Glutamatergic neuron (in vitro differentiated cells): ENCODE measurements at regions not wholly inside any gene's neighbourhood (a gene's known extent, or its start where the extent isn't known, plus 50 kb on each side); places are given as distances from the start of the nearest gene placed in this dataset.

ENCODE experiments used
- DNase-seq: peaks from one replicate; pipeline ENCODE4 v3.0.0; 2022
- H3K27ac Mint-ChIP-seq: one replicate; pipeline ENCODE4 v1.8.0; 2020; ENCODE audit warnings: mild to moderate bottlenecking, mixed read lengths, inconsistent platforms; ENCODE audit not compliant: unreplicated experiment
- H3K27me3 Mint-ChIP-seq: one replicate; pipeline ENCODE4 v1.8.0; 2020; ENCODE audit warnings: mild to moderate bottlenecking, moderate library complexity, mixed read lengths, inconsistent platforms; ENCODE audit not compliant: unreplicated experiment
- H3K36me3 Mint-ChIP-seq: one replicate; pipeline ENCODE4 v1.8.0; 2020; ENCODE audit warnings: mild to moderate bottlenecking, mixed read lengths, inconsistent platforms; ENCODE audit not compliant: unreplicated experiment
- H3K4me1 Mint-ChIP-seq: one replicate; pipeline ENCODE4 v1.8.0; 2020; ENCODE audit warnings: mild to moderate bottlenecking, low read depth, mixed read lengths, inconsistent platforms; ENCODE audit not compliant: unreplicated experiment
- H3K4me3 Mint-ChIP-seq: one replicate; pipeline ENCODE4 v1.8.0; 2020; ENCODE audit warnings: mild to moderate bottlenecking, mixed read lengths, inconsistent platforms; ENCODE audit not compliant: unreplicated experiment
- H3K9me3 Mint-ChIP-seq: one replicate; pipeline ENCODE4 v1.8.0; 2020; ENCODE audit warnings: mild to moderate bottlenecking, moderate library complexity, mixed read lengths, inconsistent platforms; ENCODE audit not compliant: unreplicated experiment
- TF ChIP-seq, protein P1 (sequence below): fragments of 200-600 bp; sonication (generic); IDR thresholded peaks from one replicate; pipeline ENCODE4 v1.5.0; 2021; ENCODE audit not compliant: partially characterized antibody, unreplicated experiment

DNA sequence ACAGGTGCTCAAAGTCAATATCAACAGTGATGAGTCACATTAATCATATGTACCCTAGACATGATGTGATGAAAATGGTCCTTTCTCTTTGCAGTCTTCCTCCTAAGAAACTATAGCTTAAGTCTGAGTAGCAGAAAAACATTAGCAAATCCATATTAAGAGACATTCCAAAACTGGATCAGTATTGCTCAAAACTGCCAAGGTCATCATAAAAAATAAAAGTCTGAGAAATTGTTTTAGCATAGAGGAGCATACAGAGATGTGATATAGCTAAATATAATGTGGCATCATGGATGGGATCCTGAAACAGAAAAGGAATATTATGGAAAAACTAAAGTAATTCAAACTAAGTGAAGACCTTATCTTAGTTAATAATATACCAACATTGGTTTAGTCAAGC lies 1316.1 kb downstream of the SUCLG1 start:
- TF ChIP-seq, protein P1, sequence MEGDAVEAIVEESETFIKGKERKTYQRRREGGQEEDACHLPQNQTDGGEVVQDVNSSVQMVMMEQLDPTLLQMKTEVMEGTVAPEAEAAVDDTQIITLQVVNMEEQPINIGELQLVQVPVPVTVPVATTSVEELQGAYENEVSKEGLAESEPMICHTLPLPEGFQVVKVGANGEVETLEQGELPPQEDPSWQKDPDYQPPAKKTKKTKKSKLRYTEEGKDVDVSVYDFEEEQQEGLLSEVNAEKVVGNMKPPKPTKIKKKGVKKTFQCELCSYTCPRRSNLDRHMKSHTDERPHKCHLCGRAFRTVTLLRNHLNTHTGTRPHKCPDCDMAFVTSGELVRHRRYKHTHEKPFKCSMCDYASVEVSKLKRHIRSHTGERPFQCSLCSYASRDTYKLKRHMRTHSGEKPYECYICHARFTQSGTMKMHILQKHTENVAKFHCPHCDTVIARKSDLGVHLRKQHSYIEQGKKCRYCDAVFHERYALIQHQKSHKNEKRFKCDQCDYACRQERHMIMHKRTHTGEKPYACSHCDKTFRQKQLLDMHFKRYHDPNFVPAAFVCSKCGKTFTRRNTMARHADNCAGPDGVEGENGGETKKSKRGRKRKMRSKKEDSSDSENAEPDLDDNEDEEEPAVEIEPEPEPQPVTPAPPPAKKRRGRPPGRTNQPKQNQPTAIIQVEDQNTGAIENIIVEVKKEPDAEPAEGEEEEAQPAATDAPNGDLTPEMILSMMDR: no peak
- no peak for DNase-seq
- H3K36me3 Mint-ChIP-seq: no peaks in the 10 kb centered on the region
- H3K9me3 Mint-ChIP-seq: no peaks in the 10 kb centered on the region
- no peaks in the 10 kb centered on the region for H3K27me3 Mint-ChIP-seq
- no peak overlapping the region for H3K27ac Mint-ChIP-seq
- no peak overlapping the region for H3K4me3 Mint-ChIP-seq
- no peaks in the 10 kb centered on the region for H3K4me1 Mint-ChIP-seq

DNA sequence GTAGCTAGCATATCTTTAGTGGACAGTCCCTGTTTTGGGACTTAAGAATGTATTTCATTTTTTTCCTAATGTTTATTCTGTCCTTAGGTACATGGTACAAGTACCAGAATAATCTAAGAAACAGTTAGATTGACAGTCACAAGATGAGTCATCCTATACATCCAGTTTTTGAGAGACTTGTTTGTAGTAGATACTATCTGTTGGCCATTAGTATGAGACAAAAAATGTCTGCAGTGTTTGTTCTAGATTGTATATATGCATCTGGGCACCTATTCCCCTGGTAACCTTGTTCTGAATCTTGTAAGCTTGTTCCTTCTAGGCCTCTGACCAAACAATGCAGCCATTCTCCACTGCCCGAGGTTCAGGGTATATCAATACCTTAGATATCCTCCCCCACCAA lies 1343.5 kb downstream of the SUCLG1 start:
- no peak overlapping the region for H3K27ac Mint-ChIP-seq
- H3K4me3 Mint-ChIP-seq: no peak overlapping the region
- TF ChIP-seq, protein P1: no peak
- no peaks in the 10 kb centered on the region for H3K27me3 Mint-ChIP-seq
- no peak for DNase-seq
- no peaks in the 10 kb centered on the region for H3K4me1 Mint-ChIP-seq
- H3K9me3 Mint-ChIP-seq: no peaks in the 10 kb centered on the region
- no peaks in the 10 kb centered on the region for H3K36me3 Mint-ChIP-seq

DNA sequence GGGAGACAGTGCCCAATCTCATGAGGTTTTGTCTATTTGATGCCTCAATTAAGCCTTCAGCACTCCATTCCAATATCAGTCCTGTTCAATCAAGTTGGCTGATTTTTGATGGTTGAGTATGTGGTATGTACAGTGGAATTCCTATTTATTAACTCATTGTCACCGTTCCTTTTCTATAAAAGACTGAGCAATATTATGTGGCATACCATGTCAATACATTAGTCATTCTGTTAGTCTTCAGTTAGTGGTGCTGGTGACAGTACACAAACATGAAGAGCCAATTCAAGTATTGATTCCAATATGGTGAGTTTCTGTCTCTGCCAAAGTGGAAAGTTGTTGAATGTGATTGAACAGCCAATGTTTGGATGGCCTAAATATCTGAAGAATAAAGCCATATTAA lies 1343.9 kb downstream of the SUCLG1 start:
- TF ChIP-seq, protein P1: no peak
- no peaks in the 10 kb centered on the region for H3K4me1 Mint-ChIP-seq
- H3K27me3 Mint-ChIP-seq: no peaks in the 10 kb centered on the region
- no peaks in the 10 kb centered on the region for H3K9me3 Mint-ChIP-seq
- no peaks in the 10 kb centered on the region for H3K36me3 Mint-ChIP-seq
- H3K27ac Mint-ChIP-seq: no peak overlapping the region
- no peak for DNase-seq
- H3K4me3 Mint-ChIP-seq: no peak overlapping the region

DNA sequence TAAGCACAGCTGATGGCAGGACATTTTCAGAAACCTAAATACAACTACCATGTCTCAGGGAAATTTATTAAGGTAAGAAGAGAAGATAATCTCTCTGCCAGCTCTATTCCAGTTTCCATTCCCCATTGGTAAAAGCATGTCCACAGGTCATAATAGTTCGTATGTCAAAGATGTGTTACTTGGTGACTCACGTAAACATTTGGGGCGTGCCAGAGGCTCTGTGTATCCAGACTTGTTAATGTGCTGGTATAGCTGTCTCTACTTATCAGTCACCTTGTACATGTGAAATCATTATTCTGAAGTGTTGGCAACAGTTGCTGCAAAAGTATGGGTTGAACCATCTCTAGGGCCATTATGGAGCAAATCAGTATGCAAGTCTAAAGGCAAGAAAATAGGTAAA lies 1345.1 kb downstream of the SUCLG1 start:
- DNase-seq: no peak
- peaks cover 3% of the 10 kb centered on the region for H3K9me3 Mint-ChIP-seq
- H3K27me3 Mint-ChIP-seq: no peaks in the 10 kb centered on the region
- TF ChIP-seq, protein P1: no peak
- H3K27ac Mint-ChIP-seq: no peak overlapping the region
- H3K36me3 Mint-ChIP-seq: no peaks in the 10 kb centered on the region
- H3K4me3 Mint-ChIP-seq: no peak overlapping the region
- H3K4me1 Mint-ChIP-seq: no peaks in the 10 kb centered on the region

DNA sequence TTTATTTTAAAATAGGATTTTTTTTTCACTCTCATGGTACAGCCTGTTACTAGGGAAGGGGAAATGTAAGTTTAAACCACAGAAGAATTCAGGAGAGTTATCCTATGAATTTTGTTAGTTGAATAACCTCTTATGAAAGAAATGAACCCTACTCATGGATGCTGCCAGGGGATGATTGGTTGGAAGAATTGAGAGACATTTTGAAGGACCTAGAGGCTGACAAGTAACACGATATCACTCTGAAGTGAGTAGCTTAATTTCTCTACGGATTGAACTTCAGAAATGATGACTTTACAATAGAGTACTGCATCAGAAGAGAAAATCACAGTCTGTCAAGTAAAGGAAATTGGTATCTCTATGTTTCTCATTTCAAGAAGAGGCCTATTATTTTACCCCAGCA lies 1346.2 kb downstream of the SUCLG1 start:
- no peak for DNase-seq
- H3K36me3 Mint-ChIP-seq: no peaks in the 10 kb centered on the region
- TF ChIP-seq, protein P1: no peak
- peaks cover 3% of the 10 kb centered on the region for H3K9me3 Mint-ChIP-seq
- H3K4me1 Mint-ChIP-seq: no peaks in the 10 kb centered on the region
- H3K4me3 Mint-ChIP-seq: no peak overlapping the region
- no peaks in the 10 kb centered on the region for H3K27me3 Mint-ChIP-seq
- no peak overlapping the region for H3K27ac Mint-ChIP-seq
